IMR-90 (cell line): ENCODE measurements at regions not wholly inside any gene's neighbourhood (a gene's known extent, or its start where the extent isn't known, plus 50 kb on each side); places are given as distances from the start of the nearest gene placed in this dataset.

ENCODE experiments used
- ATAC-seq: fragments of 200-7000 bp; cut with Tn5 transposase; 2 replicates; pipeline ENCODE4 v1.9.1; 2020; ENCODE audit warnings: low read depth, mild to moderate bottlenecking, moderate library complexity
- BruUV-seq: library from RNA; stranded (reverse); fragments of 400-500 nt; replicated peaks from 2 replicates; lab custom pipeline; 2021; lab: Mats Ljungman, UMichigan
- CTCF ChIA-PET: fragments of 300-600 bp; formaldehyde crosslinking; extraction: SDS; loops from one replicate; lab custom pipeline; 2021; ENCODE audit warnings: antibody characterized with exemption; lab: Yijun Ruan, JAX
- POLR2A ChIA-PET: fragments of 300-600 bp; sonication (Branson Sonifier 250); formaldehyde crosslinking; loops from one replicate; lab custom pipeline; 2022; ENCODE audit warnings: antibody characterized with exemption; ENCODE audit not compliant: unreplicated experiment; lab: Charles Lee
- DNase-seq: peaks from one replicate; pipeline ENCODE4 v3.0.0; 2013
- H2AFZ ChIP-seq: replicated peaks from 2 replicates; pipeline ENCODE3; 2013; ENCODE audit warnings: low read length, mild to moderate bottlenecking; ENCODE audit not compliant: poor library complexity
- H2AK5ac ChIP-seq: 2 replicates; pipeline ENCODE4 v1.6.1; 2013; ENCODE audit warnings: low read depth, low read length, inconsistent platforms
- H2AK9ac ChIP-seq: replicated peaks from 2 replicates; pipeline ENCODE3; 2013; ENCODE audit warnings: mild to moderate bottlenecking, low read depth, low read length, moderate library complexity; ENCODE audit not compliant: poor library complexity
- H2BK120ac ChIP-seq: 2 replicates; pipeline ENCODE4 v1.6.1; 2013; ENCODE audit warnings: low read depth, low read length, inconsistent platforms
- H2BK15ac ChIP-seq: 3 replicates; pipeline ENCODE4 v1.6.1; 2013; ENCODE audit warnings: low read depth, low read length, inconsistent platforms
- H2BK20ac ChIP-seq: 2 replicates; pipeline ENCODE4 v1.6.1; 2013; ENCODE audit warnings: low read depth, mild to moderate bottlenecking, inconsistent platforms, low read length, moderate library complexity
- H2BK5ac ChIP-seq: 2 replicates; pipeline ENCODE4 v1.6.1; 2013; ENCODE audit warnings: mild to moderate bottlenecking, low read depth, low read length, inconsistent platforms; ENCODE audit not compliant: poor library complexity, severe bottlenecking
- H3K14ac ChIP-seq: replicated peaks from 2 replicates; pipeline ENCODE4 v1.6.1; 2013; ENCODE audit warnings: low read depth, low read length, inconsistent platforms
- H3K18ac ChIP-seq: 2 replicates; pipeline ENCODE4 v1.6.1; 2013; ENCODE audit warnings: low read depth, low read length, control low read depth
- H3K23ac ChIP-seq: 2 replicates; pipeline ENCODE4 v1.6.1; 2013; ENCODE audit warnings: low read depth, low read length, inconsistent platforms
- H3K27ac ChIP-seq: 2 replicates; pipeline ENCODE4 v1.5.1; 2013; ENCODE audit warnings: mild to moderate bottlenecking, control low read depth, low read length; ENCODE audit not compliant: insufficient read depth
- H3K27me3 ChIP-seq: 2 replicates; pipeline ENCODE4 v1.6.1; 2013; ENCODE audit warnings: low read length; ENCODE audit not compliant: control insufficient read depth, insufficient read depth
- H3K36me3 ChIP-seq: 2 replicates; pipeline ENCODE4 v1.6.1; 2013; ENCODE audit warnings: low read length, mixed read lengths; ENCODE audit not compliant: control insufficient read depth, insufficient read depth
- H3K4ac ChIP-seq: 2 replicates; pipeline ENCODE4 v1.6.1; 2013; ENCODE audit warnings: low read depth, low read length, inconsistent platforms
- H3K4me1 ChIP-seq: 2 replicates; pipeline ENCODE4 v1.6.1; 2013; ENCODE audit warnings: low read length, mixed read lengths; ENCODE audit not compliant: control insufficient read depth, insufficient read depth
- H3K4me2 ChIP-seq: 2 replicates; pipeline ENCODE4 v1.6.1; 2013; ENCODE audit warnings: low read depth, mild to moderate bottlenecking, control low read depth, low read length, moderate library complexity
- H3K4me3 ChIP-seq: 2 replicates; pipeline ENCODE4 v1.5.1; 2013; ENCODE audit warnings: low read depth, mild to moderate bottlenecking, control low read depth, low read length, moderate library complexity; ENCODE audit not compliant: insufficient read depth
- H3K56ac ChIP-seq: 2 replicates; pipeline ENCODE4 v1.6.1; 2013; ENCODE audit warnings: low read length, inconsistent platforms; ENCODE audit not compliant: insufficient read depth; ENCODE audit errors: extremely low read depth
- H3K79me1 ChIP-seq, 2 experiments: 2 replicates each; pipeline ENCODE4 v1.6.1; 2013; ENCODE audit warnings: low read length in 2 of 2, inconsistent platforms in 1 of 2, low read depth in 1 of 2
- H3K9ac ChIP-seq: 2 replicates; pipeline ENCODE4 v1.6.1; 2013; ENCODE audit warnings: low read depth, low read length, control low read depth
- H3K9me1 ChIP-seq: 2 replicates; pipeline ENCODE4 v1.6.1; 2013; ENCODE audit warnings: low read length, inconsistent platforms; ENCODE audit not compliant: insufficient read depth
- H3K9me3 ChIP-seq: 2 replicates; pipeline ENCODE4 v1.6.1; 2013; ENCODE audit warnings: low read length; ENCODE audit not compliant: control insufficient read depth, insufficient read depth
- H4K20me1 ChIP-seq: 2 replicates; pipeline ENCODE4 v1.6.1; 2013; ENCODE audit warnings: low read length, inconsistent platforms; ENCODE audit not compliant: insufficient read depth
- H4K5ac ChIP-seq: 2 replicates; pipeline ENCODE4 v1.6.1; 2013; ENCODE audit warnings: mild to moderate bottlenecking, low read depth, low read length, control low read depth
- H4K8ac ChIP-seq, 2 experiments: 2 replicates each; pipeline ENCODE4 v1.6.1; 2013; ENCODE audit warnings: low read depth in 2 of 2, low read length in 2 of 2, control low read depth in 1 of 2, inconsistent platforms in 1 of 2
- H4K91ac ChIP-seq: 2 replicates; pipeline ENCODE4 v1.6.1; 2013; ENCODE audit warnings: low read depth, low read length, inconsistent platforms; ENCODE audit not compliant: insufficient read depth
- BHLHE40 ChIP-seq: fragments of 150-350 bp; IDR thresholded peaks from 2 replicates; pipeline ENCODE4 v1.6.1; 2016; ENCODE audit warnings: mild to moderate bottlenecking, low read depth, low read length
- CEBPB ChIP-seq: IDR thresholded peaks from 2 replicates; pipeline ENCODE4 v1.6.1; 2012; ENCODE audit warnings: low read depth, low read length, improper control_type of control experiment
- CHD1 ChIP-seq: IDR thresholded peaks from 2 replicates; pipeline ENCODE4 v1.6.1; 2012; ENCODE audit warnings: low read depth, low read length, improper control_type of control experiment
- CTCF ChIP-seq: conservative IDR thresholded peaks from 2 replicates; pipeline ENCODE4 v1.5.1; 2012; ENCODE audit warnings: mild to moderate bottlenecking, low read depth, low read length, improper control_type of control experiment
- ELK1 ChIP-seq: fragments of 150-350 bp; IDR thresholded peaks from 2 replicates; pipeline ENCODE4 v1.6.1; 2016; ENCODE audit warnings: low read depth, mild to moderate bottlenecking, low read length, moderate library complexity, borderline replicate concordance
- FOS ChIP-seq: fragments of 150-350 bp; IDR thresholded peaks from 2 replicates; pipeline ENCODE4 v1.6.1; 2016; ENCODE audit warnings: low read depth, low read length
- MAFK ChIP-seq: IDR thresholded peaks from 2 replicates; pipeline ENCODE4 v1.6.1; 2012; ENCODE audit warnings: low read depth, low read length, improper control_type of control experiment
- MAZ ChIP-seq: IDR thresholded peaks from 2 replicates; pipeline ENCODE4 v1.6.1; 2012; ENCODE audit warnings: low read depth, mild to moderate bottlenecking, low read length, improper control_type of control experiment, moderate library complexity, borderline replicate concordance
- MXI1 ChIP-seq: IDR thresholded peaks from 2 replicates; pipeline ENCODE4 v1.6.1; 2012; ENCODE audit warnings: low read depth, mild to moderate bottlenecking, low read length, moderate library complexity, borderline replicate concordance
- NFE2L2 ChIP-seq: fragments of 150-350 bp; IDR thresholded peaks from 2 replicates; pipeline ENCODE4 v1.6.1; 2016; ENCODE audit warnings: low read depth, mild to moderate bottlenecking, low read length
- POLR2A ChIP-seq: IDR thresholded peaks from 2 replicates; pipeline ENCODE4 v1.6.1; 2012; ENCODE audit warnings: mild to moderate bottlenecking, low read depth, low read length
- RAD21 ChIP-seq: IDR thresholded peaks from 2 replicates; pipeline ENCODE4 v1.6.1; 2012; ENCODE audit warnings: low read length, improper control_type of control experiment
- RCOR1 ChIP-seq: IDR thresholded peaks from 2 replicates; pipeline ENCODE4 v1.6.1; 2012; ENCODE audit warnings: mild to moderate bottlenecking, low read length, improper control_type of control experiment; ENCODE audit not compliant: insufficient replicate concordance
- RFX5 ChIP-seq: IDR thresholded peaks from 2 replicates; pipeline ENCODE4 v1.8.0; 2012; ENCODE audit warnings: low read depth, mild to moderate bottlenecking, low read length, moderate library complexity
- SMC3 ChIP-seq: fragments of 150-350 bp; IDR thresholded peaks from 2 replicates; pipeline ENCODE4 v1.6.1; 2016; ENCODE audit warnings: low read depth, mild to moderate bottlenecking, antibody characterized with exemption, low read length, moderate library complexity
- USF2 ChIP-seq: fragments of 150-350 bp; IDR thresholded peaks from 2 replicates; pipeline ENCODE4 v1.6.1; 2017; ENCODE audit warnings: mild to moderate bottlenecking, antibody characterized with exemption, low read length, low read depth
- WGBS, 2 experiments: methylation state at CpG; one replicate each; pipeline versions ENCODE4 v1.1.5 to v1.1.7; 2013; ENCODE audit warnings: missing lambda C conversion rate in 2 of 2; ENCODE audit not compliant: insufficient read length in 1 of 2; ENCODE audit errors: extremely low coverage in 2 of 2; 5-methylcytosine and 5-hydroxymethylcytosine counted together
- dilution Hi-C: fragments of 300-500 bp; cut with HindIII; formaldehyde crosslinking; loops from one replicate; pipeline ENCODE4 v1.14.3; 2018; ENCODE audit warnings: low sequenced_read_pairs; ENCODE audit not compliant: unreplicated experiment
- in situ Hi-C: fragments of 300-500 bp; cut with MboI; formaldehyde crosslinking; loops from 3 replicates; pipeline ENCODE4 v1.14.3; 2019; ENCODE audit warnings: low sequenced_read_pairs, inconsistent platforms, mixed read lengths
- intact Hi-C: fragments of 100-400 bp; cut with micrococcal nuclease; formaldehyde crosslinking; loops from 2 replicates; pipeline ENCODE4 v1.10.0; 2022

DNA sequence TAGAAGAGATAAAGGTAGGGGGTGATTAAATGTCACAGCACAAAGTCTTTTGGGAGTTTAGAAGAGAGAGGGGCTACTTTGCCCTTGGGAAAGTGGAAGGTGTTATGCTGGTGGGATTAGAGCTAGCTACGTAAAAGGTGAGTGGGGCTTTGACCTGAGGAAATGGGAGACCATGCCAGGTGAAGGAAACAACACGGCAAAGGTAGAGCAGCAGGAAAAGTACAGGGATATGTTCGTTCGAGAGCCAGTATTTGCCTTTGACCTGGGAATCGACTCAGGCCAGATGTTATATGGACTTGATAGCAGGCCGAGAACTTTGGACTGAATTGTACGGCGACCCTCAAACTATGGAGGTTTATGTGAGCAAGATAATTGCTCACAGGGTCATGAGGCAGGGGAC, 55.7 kb upstream of the ACKR3 start:
- Histone ChIP-seq H3K4me1 (no peaks in the 10 kb centered on the region), H2AFZ (no peak overlapping the region), H2BK15ac (no peak overlapping the region), H3K9me1 (no peaks in the 10 kb centered on the region), H2AK5ac (no peak overlapping the region), H4K20me1 (no peaks in the 10 kb centered on the region), H3K56ac (no peak overlapping the region), H3K79me1 (no peaks in the 10 kb centered on the region), H4K8ac (no peak overlapping the region), H2BK5ac (no peak overlapping the region), H3K4me3 (no peak overlapping the region), H2AK9ac (no peak overlapping the region), H3K9me3 (no peaks in the 10 kb centered on the region), H4K5ac (no peak overlapping the region), H3K9ac (no peak overlapping the region), H3K36me3 (no peaks in the 10 kb centered on the region), H3K14ac (no peak overlapping the region), H3K27ac (no peak overlapping the region), H2BK20ac (no peak overlapping the region), H3K27me3 (peaks cover 4% of the 10 kb centered on the region), H2BK120ac (no peak overlapping the region), H3K4ac (no peak overlapping the region), H3K4me2 (no peak overlapping the region), H3K23ac (no peak overlapping the region), H4K91ac (no peak overlapping the region), H3K18ac (no peak overlapping the region)
- POLR2A ChIA-PET = no interaction called here
- CTCF ChIA-PET = interaction anchor here (1.2 to 1.5 kb wide), 3 partner anchors 26 to 514 kb away, joined by 3 to 5 read pairs (median 4); no protein-coding TSS in a partner anchor
- dilution Hi-C loops (no loop called here), intact Hi-C loops (loop anchor here (1.0 kb wide), 2 partner anchors 513 to 546 kb away; no protein-coding TSS in a partner anchor), in situ Hi-C loops (loop anchor here (10.0 to 25.0 kb wide), 2 partner anchors 541 to 1048 kb away; partner anchors contain the start of gene PRLH)
- TF ChIP-seq MXI1 = no peak
- TF ChIP-seq USF2 = no peak
- TF ChIP-seq CHD1 = no peak
- TF ChIP-seq BHLHE40 = no peak
- no peak for TF ChIP-seq CTCF
- no peak for TF ChIP-seq RFX5
- no peak for TF ChIP-seq NFE2L2
- TF ChIP-seq MAZ = no peak
- TF ChIP-seq RAD21 = no peak
- TF ChIP-seq FOS = no peak
- no peak for TF ChIP-seq POLR2A
- TF ChIP-seq RCOR1 = no peak
- no peak for TF ChIP-seq SMC3
- no peak for TF ChIP-seq MAFK
- no peak for TF ChIP-seq ELK1
- TF ChIP-seq CEBPB = no peak
- DNase-seq = no peak
- 81% methylated on average over 7 of the region's 8 CpGs; no CpG with 5 or more reads in 1 of the 2 experiments for WGBS, 2 experiments
- BruUV-seq = no TSS peak
- ATAC-seq = no peak
